Pancreas (tissue), 10 donors: ENCODE measurements at regions not wholly inside any gene's neighbourhood (a gene's known extent, or its start where the extent isn't known, plus 50 kb on each side); places are given as distances from the start of the nearest gene placed in this dataset.

ENCODE experiments used
- ATAC-seq, 4 donors: fragments of 200-7000 bp; cut with Tn5 transposase; one replicate each; pipeline versions ENCODE4 v1.8.0 to v1.9.1; 2020; ENCODE audit warnings: mild to moderate bottlenecking in 4 of 4, moderate library complexity in 4 of 4
- DNase-seq, 6 donors: peaks; one replicate each; pipeline ENCODE4 v3.0.0-alpha.2; 2020
- FAIRE-seq: peaks from 2 replicates; lab custom pipeline; 2012; peaks lifted over from hg19 to GRCh38; lab: Jason Lieb, UNC
- H3K27ac ChIP-seq, 4 donors: fragments of 200-600 bp; sonication (generic); 1 replicate in 3 of 4; 2 replicates in 1 of 4; pipeline versions ENCODE4 v1.5.0 to v1.8.0; 2020
- H3K27me3 ChIP-seq, 4 donors: fragments of 200-600 bp; one replicate each; pipeline ENCODE4 v1.8.0; 2021
- H3K36me3 ChIP-seq, 3 donors: fragments of 200-600 bp; sonication (generic) in 1 of 3; one replicate each; pipeline versions ENCODE4 v1.5.0 to v1.8.0; 2020 to 2021
- H3K4me1 ChIP-seq, 3 donors: fragments of 200-600 bp; one replicate each; pipeline ENCODE4 v1.8.0; 2021
- H3K4me3 ChIP-seq, 4 donors: fragments of 200-600 bp; sonication (generic) in 2 of 4; one replicate each; pipeline versions ENCODE4 v1.5.0 to v1.8.0; 2020 to 2021
- H3K9me3 ChIP-seq, 4 donors: fragments of 200-600 bp; one replicate each; pipeline ENCODE4 v1.8.0; 2021
- WGBS, 2 donors: extraction: QIAGEN DNeasy Blood & Tissue Kit; methylation state at CpG; one replicate each; pipeline ENCODE4 v1.1.7; 2013; 5-methylcytosine and 5-hydroxymethylcytosine counted together
- intact Hi-C, 3 donors: fragments of 100-400 bp; cut with DNase I; formaldehyde crosslinking; loops; one replicate each; pipeline versions ENCODE4 v1.11.1 to v1.14.2; 2022
- TF ChIP-seq, protein P1 (sequence below), 4 donors: fragments of 200-600 bp; sonication (generic) in 3 of 4; IDR thresholded peaks; one replicate each; pipeline versions ENCODE4 v1.5.0 to v1.8.0; 2021; ENCODE audit warnings: antibody characterized with exemption in 4 of 4
- donor health status: healthy with polysubstance abuse.
- donor health status: DM: no; HTN: no; CAD: no; lungs with moderate emphysema.
- donor health status: DM: no; HTN: no; CAD: no.
- donor health status: control.
- donor health status: control.
- donor health status: Bipolar disorder and iron deficiency.
- donor health status: DM: yes; HTN: yes; CAD: no.
- donor health status: DM: no; HTN: no; CAD: no.
- donor health status: DM: no; HTN: no; CAD: no.
- donor health status: DM: yes; HTN: yes; CAD: no.

DNA sequence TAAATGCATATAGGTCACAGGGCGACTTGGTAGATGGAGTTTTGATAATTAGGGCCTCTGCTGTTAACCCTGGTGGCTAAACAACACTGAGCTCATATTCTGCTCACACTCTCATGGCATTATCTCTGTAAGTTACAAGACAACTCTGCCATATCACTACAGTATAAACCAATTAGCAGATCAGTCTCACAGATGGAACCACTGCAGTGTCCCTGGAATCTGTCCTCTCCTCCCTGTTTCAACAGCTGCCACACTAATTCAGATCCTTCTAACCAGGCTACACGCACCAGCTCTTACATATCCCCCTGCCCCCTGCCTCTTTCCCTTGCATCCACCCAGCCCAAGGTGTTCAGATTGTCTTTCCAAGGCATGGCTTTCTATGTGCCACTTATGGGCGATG, 161.0 kb upstream of the RMST start:
- Histone ChIP-seq H3K36me3 (no peaks in the 10 kb centered on the region), H3K9me3 (no peaks in the 10 kb centered on the region), H3K4me3 (no peak overlapping the region), H3K27me3 (no peaks in the 10 kb centered on the region), H3K27ac (no peak overlapping the region), H3K4me1 (no peaks in the 10 kb centered on the region)
- 64 to 68% methylated on average over 3 of the region's 3 CpGs for WGBS, 2 donors
- no peak for FAIRE-seq
- no peak for DNase-seq
- TF ChIP-seq, protein P1, sequence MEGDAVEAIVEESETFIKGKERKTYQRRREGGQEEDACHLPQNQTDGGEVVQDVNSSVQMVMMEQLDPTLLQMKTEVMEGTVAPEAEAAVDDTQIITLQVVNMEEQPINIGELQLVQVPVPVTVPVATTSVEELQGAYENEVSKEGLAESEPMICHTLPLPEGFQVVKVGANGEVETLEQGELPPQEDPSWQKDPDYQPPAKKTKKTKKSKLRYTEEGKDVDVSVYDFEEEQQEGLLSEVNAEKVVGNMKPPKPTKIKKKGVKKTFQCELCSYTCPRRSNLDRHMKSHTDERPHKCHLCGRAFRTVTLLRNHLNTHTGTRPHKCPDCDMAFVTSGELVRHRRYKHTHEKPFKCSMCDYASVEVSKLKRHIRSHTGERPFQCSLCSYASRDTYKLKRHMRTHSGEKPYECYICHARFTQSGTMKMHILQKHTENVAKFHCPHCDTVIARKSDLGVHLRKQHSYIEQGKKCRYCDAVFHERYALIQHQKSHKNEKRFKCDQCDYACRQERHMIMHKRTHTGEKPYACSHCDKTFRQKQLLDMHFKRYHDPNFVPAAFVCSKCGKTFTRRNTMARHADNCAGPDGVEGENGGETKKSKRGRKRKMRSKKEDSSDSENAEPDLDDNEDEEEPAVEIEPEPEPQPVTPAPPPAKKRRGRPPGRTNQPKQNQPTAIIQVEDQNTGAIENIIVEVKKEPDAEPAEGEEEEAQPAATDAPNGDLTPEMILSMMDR (IDR thresholded peaks at IDR 0.05): no peak
- intact Hi-C loops: no loop called here
- no peak for ATAC-seq

DNA sequence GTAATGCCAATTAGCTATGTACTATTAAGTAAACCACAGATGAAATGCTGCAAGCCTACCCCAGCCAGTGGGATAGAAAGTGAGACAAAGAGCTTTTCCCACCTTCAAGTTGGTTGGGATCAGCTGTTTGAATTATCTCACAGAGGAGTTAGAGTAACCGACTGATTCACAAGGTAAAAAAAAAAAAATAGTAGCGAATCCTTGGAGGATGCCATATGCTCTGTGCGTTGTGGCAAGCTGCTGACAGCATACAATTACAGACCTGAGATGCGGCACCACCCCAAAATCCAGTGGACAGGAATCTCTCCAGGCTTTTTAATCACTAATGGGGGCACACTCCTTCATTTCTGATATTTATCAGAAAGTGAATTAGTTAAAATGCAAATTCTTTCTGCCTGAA, 157.0 kb upstream of the RMST start:
- no peaks in the 10 kb centered on the region for H3K36me3 ChIP-seq
- DNase-seq: no peak
- ATAC-seq: no peak
- WGBS, 2 donors: 70 to 79% methylated on average over 4 of the region's 4 CpGs
- H3K27ac ChIP-seq: no peak overlapping the region
- H3K27me3 ChIP-seq: no peaks in the 10 kb centered on the region
- no peak overlapping the region for H3K4me3 ChIP-seq
- FAIRE-seq: no peak
- no peaks in the 10 kb centered on the region for H3K4me1 ChIP-seq
- H3K9me3 ChIP-seq: no peaks in the 10 kb centered on the region
- intact Hi-C loops: loop anchor here in 1 of 3 donors (5.0 kb wide), 1 partner anchor 318 kb away; no protein-coding TSS in a partner anchor
- TF ChIP-seq, protein P1 (IDR thresholded peaks at IDR 0.05): no peak

DNA sequence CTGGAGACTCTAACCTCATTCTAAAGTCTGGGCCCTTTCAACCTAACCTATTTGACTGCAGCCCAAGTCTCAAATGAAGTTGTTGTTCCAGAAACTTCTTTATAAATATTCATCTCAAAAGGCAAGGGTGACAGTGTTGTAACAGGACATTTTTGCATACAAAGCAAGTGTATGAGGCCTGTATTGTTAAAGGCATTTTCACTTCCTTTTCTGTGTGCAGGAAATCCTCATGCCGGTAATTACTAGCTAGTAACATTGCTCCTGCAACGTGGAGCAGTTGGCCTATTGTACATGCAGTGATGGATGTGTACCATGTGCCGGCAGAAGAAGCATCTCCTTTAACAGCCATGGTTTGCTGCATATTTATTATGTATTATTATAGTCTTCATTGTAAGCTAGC, 156.5 kb upstream of the RMST start:
- 66 to 69% methylated on average over 3 of the region's 3 CpGs for WGBS, 2 donors
- DNase-seq (no peak), FAIRE-seq (no peak), ATAC-seq (no peak)
- TF ChIP-seq, protein P1 (IDR thresholded peaks at IDR 0.05): no peak
- intact Hi-C loops: loop anchor here in 1 of 3 donors (5.0 kb wide), 1 partner anchor 319 kb away; no protein-coding TSS in a partner anchor
- Histone ChIP-seq H3K27me3 (no peaks in the 10 kb centered on the region), H3K36me3 (no peaks in the 10 kb centered on the region), H3K27ac (no peak overlapping the region), H3K4me1 (no peaks in the 10 kb centered on the region), H3K4me3 (no peak overlapping the region), H3K9me3 (no peaks in the 10 kb centered on the region)

DNA sequence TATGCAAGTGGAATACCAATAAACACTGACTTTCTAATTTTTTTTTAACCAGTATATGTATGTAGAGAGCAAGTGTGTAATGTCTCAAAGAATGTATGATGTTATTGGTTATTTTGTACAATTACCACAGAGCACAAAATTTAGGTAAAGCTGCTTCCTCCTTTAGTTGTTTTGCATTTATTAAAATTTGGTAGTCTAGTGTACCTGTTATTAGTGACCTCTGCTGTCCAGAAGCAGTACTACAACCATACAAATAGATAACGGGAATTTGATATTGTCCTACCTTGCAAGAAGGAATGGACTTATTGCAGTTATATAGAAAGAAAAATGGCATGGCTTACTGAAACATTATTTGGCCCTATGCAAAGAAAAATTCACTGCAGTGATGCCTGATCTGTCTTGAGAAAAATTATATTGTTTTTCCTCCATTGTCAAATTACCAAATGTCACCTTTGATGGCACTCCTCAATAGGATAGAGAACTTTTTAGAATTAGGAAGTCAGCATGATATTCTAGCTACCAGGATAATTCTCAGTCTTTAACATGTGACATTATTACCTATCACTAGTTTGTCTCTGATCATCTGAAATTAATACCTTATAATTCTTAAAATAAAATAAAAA, 153.9 kb upstream of the RMST start:
- no peak for DNase-seq
- H3K4me1 ChIP-seq: no peaks in the 10 kb centered on the region
- H3K4me3 ChIP-seq: no peak overlapping the region
- peak; percentile 61 for FAIRE-seq
- peak in 3 of 4 donors; percentile 62 to 70 (median 66) for ATAC-seq
- H3K27ac ChIP-seq: no peak overlapping the region
- intact Hi-C loops: loop anchor here in 1 of 3 donors (5.0 kb wide), 1 partner anchor 321 kb away; no protein-coding TSS in a partner anchor
- H3K27me3 ChIP-seq: no peaks in the 10 kb centered on the region
- WGBS, 2 donors: 13 to 21% methylated on average over 1 of the region's 1 CpG
- H3K36me3 ChIP-seq: no peaks in the 10 kb centered on the region
- TF ChIP-seq, protein P1 (IDR thresholded peaks at IDR 0.05): peak; percentile 26 to 84 (median 64)
- no peaks in the 10 kb centered on the region for H3K9me3 ChIP-seq

DNA sequence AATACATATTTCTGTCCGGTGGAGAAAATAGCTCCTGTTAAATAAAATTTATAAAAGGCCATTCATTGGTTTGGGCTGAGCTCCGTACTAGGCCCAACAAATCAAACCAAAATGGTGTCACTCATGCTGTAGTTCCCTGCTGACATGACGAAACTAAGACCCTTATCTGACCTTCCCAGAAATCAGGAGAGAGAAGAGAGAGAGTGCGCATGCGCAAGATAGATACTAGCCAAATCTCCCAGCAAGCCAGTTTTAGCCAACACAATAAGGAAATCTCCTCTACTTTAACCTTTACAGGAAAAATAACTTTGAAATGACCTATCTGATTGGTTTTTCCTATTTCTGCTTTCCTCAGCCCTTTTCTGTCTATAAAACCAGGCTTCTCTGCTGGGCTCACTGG, 152.7 kb upstream of the RMST start:
- H3K27me3 ChIP-seq: no peaks in the 10 kb centered on the region
- ATAC-seq: no peak
- H3K36me3 ChIP-seq: no peaks in the 10 kb centered on the region
- no peak for FAIRE-seq
- H3K27ac ChIP-seq: no peak overlapping the region
- no peak for DNase-seq
- H3K4me3 ChIP-seq: no peak overlapping the region
- 41 to 63% methylated on average over 5 of the region's 5 CpGs for WGBS, 2 donors
- TF ChIP-seq, protein P1 (IDR thresholded peaks at IDR 0.05): no peak
- intact Hi-C loops: loop anchor here in 1 of 3 donors (5.0 kb wide), 1 partner anchor 323 kb away; no protein-coding TSS in a partner anchor
- no peaks in the 10 kb centered on the region for H3K9me3 ChIP-seq
- no peaks in the 10 kb centered on the region for H3K4me1 ChIP-seq
